ENCODE measurements at regions not wholly inside any gene's neighbourhood (a gene's known extent, or its start where the extent isn't known, plus 50 kb on each side); places are given as distances from the start of the nearest gene placed in this dataset.

DNA sequence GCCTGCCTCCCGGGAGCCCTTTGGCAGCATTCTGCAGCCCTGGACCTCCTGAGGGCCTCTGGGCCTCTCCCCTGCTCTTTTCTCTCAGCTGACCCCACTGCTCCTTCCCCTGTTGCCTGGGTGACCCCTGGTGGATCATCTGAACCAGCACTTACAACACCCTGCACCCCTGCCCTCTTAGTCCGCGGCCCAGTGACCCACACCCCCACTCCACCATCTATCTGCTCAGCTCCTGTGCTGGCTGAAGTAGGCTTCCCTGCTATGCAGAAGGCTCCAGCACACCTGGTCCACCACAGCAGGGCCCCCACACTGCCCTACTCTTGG lies 74.0 kb downstream of the DMRTA2 start:
- ChIA-PET POLR2A (no interaction called here), CTCF (no interaction called here)
- Histone ChIP-seq H3K9me3 (ENCODE audit: control insufficient read depth in 1 of 2, insufficient read depth in 1 of 2, low read length in 2 of 2) (peaks cover 0 to 5% of the 10 kb centered on the region in 2 experiments), H3K36me3 (ENCODE audit: insufficient read depth, low read length) (no peaks in the 10 kb centered on the region), H3K4me3 (ENCODE audit: low read length) (no peak overlapping the region), H3K27me3 (ENCODE audit: control insufficient read depth in 1 of 2, insufficient read depth in 2 of 2, low read length in 2 of 2) (peaks cover 0 to 7% of the 10 kb centered on the region in 2 experiments), H3K4me1 (ENCODE audit: insufficient read depth, low read length) (no peaks in the 10 kb centered on the region), H3K27ac (ENCODE audit: low read depth in 1 of 2, low read length in 2 of 2) (no peak overlapping the region)
- ATAC-seq (ENCODE audit: poor library complexity) (no peak), DNase-seq (no peak)
- H3K36me3 Mint-ChIP-seq (ENCODE audit: low read depth), result no peaks in the 10 kb centered on the region
- H3K27me3 Mint-ChIP-seq, result peaks cover 31% of the 10 kb centered on the region
- no peak overlapping the region for H3K4me3 Mint-ChIP-seq
- intact Hi-C loops (cut with DNase I, micrococcal nuclease), result loop anchor here in 1 of 2 experiments (10.0 kb wide), 1 partner anchor 1674 kb away; no protein-coding TSS in a partner anchor
- no peaks in the 10 kb centered on the region for H3K4me1 Mint-ChIP-seq (ENCODE audit: low read depth)
- no peak overlapping the region for H3K27ac Mint-ChIP-seq
- H3K9me3 Mint-ChIP-seq, result no peaks in the 10 kb centered on the region
- TF ChIP-seq, protein P1, sequence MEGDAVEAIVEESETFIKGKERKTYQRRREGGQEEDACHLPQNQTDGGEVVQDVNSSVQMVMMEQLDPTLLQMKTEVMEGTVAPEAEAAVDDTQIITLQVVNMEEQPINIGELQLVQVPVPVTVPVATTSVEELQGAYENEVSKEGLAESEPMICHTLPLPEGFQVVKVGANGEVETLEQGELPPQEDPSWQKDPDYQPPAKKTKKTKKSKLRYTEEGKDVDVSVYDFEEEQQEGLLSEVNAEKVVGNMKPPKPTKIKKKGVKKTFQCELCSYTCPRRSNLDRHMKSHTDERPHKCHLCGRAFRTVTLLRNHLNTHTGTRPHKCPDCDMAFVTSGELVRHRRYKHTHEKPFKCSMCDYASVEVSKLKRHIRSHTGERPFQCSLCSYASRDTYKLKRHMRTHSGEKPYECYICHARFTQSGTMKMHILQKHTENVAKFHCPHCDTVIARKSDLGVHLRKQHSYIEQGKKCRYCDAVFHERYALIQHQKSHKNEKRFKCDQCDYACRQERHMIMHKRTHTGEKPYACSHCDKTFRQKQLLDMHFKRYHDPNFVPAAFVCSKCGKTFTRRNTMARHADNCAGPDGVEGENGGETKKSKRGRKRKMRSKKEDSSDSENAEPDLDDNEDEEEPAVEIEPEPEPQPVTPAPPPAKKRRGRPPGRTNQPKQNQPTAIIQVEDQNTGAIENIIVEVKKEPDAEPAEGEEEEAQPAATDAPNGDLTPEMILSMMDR (IDR thresholded peaks at IDR 0.05), result no peak

DNA sequence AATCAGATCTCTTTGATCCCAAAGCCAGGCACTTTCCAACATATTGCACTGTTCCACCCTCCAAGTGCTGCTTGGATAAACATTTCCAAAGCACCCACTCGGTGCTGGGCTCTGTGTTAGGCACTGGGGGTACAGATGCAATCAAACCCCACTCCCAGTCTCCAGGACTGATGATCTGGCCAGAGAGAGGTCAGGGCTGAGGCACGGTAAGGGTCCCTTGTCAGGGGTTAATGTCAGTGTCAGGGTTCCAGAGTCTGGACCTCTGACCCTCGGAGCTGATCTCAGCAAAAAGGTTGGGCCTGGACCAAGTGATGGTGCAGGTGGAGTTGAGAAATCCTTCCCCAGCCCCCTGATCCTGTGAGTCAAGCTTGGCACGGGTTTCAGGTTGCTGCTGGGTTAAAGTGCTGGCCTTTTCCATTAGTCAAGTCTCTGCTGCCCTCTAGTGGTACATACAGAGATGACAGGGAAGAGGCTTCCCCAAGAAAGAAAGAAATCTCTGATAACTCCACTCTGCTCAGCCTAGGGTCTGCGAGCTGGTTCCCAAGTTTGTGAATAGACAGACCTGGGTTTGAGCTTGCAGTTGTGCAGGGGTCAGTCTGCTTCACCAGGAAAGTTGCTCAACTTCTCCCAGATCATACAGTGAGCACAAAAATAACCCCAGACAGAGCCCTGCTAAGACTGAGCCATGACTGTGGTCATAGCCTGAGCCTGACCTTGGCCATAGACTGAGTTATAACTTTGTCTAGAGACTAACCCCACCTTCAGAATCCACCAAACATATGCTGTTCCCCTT lies 74.6 kb downstream of the DMRTA2 start:
- Histone ChIP-seq H3K4me3 (ENCODE audit: low read length) (no peak overlapping the region), H3K27me3 (ENCODE audit: control insufficient read depth in 1 of 2, insufficient read depth in 2 of 2, low read length in 2 of 2) (peaks cover 0 to 7% of the 10 kb centered on the region in 2 experiments), H3K9me3 (ENCODE audit: control insufficient read depth in 1 of 2, insufficient read depth in 1 of 2, low read length in 2 of 2) (peaks cover 0 to 5% of the 10 kb centered on the region in 2 experiments), H3K4me1 (ENCODE audit: insufficient read depth, low read length) (no peaks in the 10 kb centered on the region), H3K36me3 (ENCODE audit: insufficient read depth, low read length) (no peaks in the 10 kb centered on the region), H3K27ac (ENCODE audit: low read depth in 1 of 2, low read length in 2 of 2) (no peak overlapping the region)
- ATAC-seq (ENCODE audit: poor library complexity), result no peak
- Mint-ChIP-seq H3K4me3 (no peak overlapping the region), H3K27ac (no peak overlapping the region), H3K27me3 (peaks cover 33% of the 10 kb centered on the region), H3K36me3 (ENCODE audit: low read depth) (no peaks in the 10 kb centered on the region), H3K9me3 (no peaks in the 10 kb centered on the region), H3K4me1 (ENCODE audit: low read depth) (no peaks in the 10 kb centered on the region)
- intact Hi-C loops (cut with DNase I, micrococcal nuclease), result loop anchor here in 1 of 2 experiments (10.0 kb wide), 1 partner anchor 1674 kb away; no protein-coding TSS in a partner anchor
- TF ChIP-seq, protein P1 (IDR thresholded peaks at IDR 0.05), result peak; percentile 70
- DNase-seq, result peak in 9 of 14 experiments; percentile 7 to 66 (median 30)
- CTCF ChIA-PET, result no interaction called here
- POLR2A ChIA-PET, result no interaction called here

DNA sequence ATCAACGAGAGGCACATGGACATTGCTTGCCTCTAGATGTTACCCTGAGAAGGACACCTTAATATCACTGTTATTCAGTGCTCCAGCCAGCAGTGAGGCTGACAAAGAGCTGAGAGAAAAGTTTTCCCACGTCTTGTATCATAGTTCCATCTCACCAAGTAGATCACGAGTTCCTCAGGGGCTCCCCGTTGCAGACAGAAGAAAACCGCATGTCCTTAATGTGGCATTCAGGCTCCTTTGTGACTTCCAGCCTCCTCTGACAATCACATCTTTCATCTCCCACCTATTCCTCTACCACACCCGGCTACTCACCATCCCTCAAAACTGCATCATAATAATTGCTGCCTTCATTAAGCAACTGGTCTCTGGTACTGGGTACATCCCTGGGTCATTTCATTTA lies 75.3 kb downstream of the DMRTA2 start:
- Mint-ChIP-seq H3K27ac (no peak overlapping the region), H3K36me3 (ENCODE audit: low read depth) (no peaks in the 10 kb centered on the region), H3K9me3 (no peaks in the 10 kb centered on the region), H3K27me3 (peaks cover 34% of the 10 kb centered on the region), H3K4me1 (ENCODE audit: low read depth) (no peaks in the 10 kb centered on the region), H3K4me3 (no peak overlapping the region)
- peaks cover 0 to 5% of the 10 kb centered on the region in 2 experiments for H3K9me3 ChIP-seq (ENCODE audit: control insufficient read depth in 1 of 2, insufficient read depth in 1 of 2, low read length in 2 of 2)
- ATAC-seq (ENCODE audit: poor library complexity), result no peak
- intact Hi-C loops (cut with DNase I, micrococcal nuclease), result loop anchor here in 1 of 2 experiments (10.0 kb wide), 1 partner anchor 1673 kb away; no protein-coding TSS in a partner anchor
- H3K36me3 ChIP-seq (ENCODE audit: insufficient read depth, low read length), result no peaks in the 10 kb centered on the region
- H3K4me3 ChIP-seq (ENCODE audit: low read length), result no peak overlapping the region
- no peak for DNase-seq
- ChIA-PET CTCF (no interaction called here), POLR2A (no interaction called here)
- TF ChIP-seq, protein P1 (IDR thresholded peaks at IDR 0.05), result no peak
- H3K4me1 ChIP-seq (ENCODE audit: insufficient read depth, low read length), result no peaks in the 10 kb centered on the region
- H3K27me3 ChIP-seq (ENCODE audit: control insufficient read depth in 1 of 2, insufficient read depth in 2 of 2, low read length in 2 of 2), result peaks cover 0 to 7% of the 10 kb centered on the region in 2 experiments
- H3K27ac ChIP-seq (ENCODE audit: low read depth in 1 of 2, low read length in 2 of 2), result no peak overlapping the region

Data from CD4-positive, alpha-beta T cell (primary cell).